Lower lobe of right lung (tissue), 2 donors: ENCODE measurements at regions not wholly inside any gene's neighbourhood (a gene's known extent, or its start where the extent isn't known, plus 50 kb on each side); places are given as distances from the start of the nearest gene placed in this dataset.
"Not testable (repeated sequence)": the region's sequence is repeated elsewhere in the genome, so short reads cannot be mapped to it uniquely, and the experiment has no call there.

Experiments
- ATAC-seq, 2 donors: fragments of 200-7000 bp; cut with Tn5 transposase; one replicate each; pipeline ENCODE4 v1.9.1; 2020 to 2022; ENCODE audit warnings: mild to moderate bottlenecking in 2 of 2, moderate library complexity in 2 of 2
- DNase-seq: peaks from one replicate; pipeline ENCODE4 v3.0.0-alpha.2; 2020
- H3K27ac ChIP-seq: fragments of 200-600 bp; one replicate; pipeline ENCODE4 v1.8.0; 2022
- H3K27me3 ChIP-seq: fragments of 200-600 bp; one replicate; pipeline ENCODE4 v1.8.0; 2022; ENCODE audit warnings: low read depth
- H3K36me3 ChIP-seq: fragments of 200-600 bp; one replicate; pipeline ENCODE4 v1.8.0; 2022; ENCODE audit warnings: mild to moderate bottlenecking
- H3K4me1 ChIP-seq: fragments of 200-600 bp; one replicate; pipeline ENCODE4 v1.8.0; 2022
- H3K4me3 ChIP-seq: fragments of 200-600 bp; one replicate; pipeline ENCODE4 v1.8.0; 2022; ENCODE audit warnings: mild to moderate bottlenecking
- H3K9me3 ChIP-seq: fragments of 200-600 bp; one replicate; pipeline ENCODE4 v1.8.0; 2022
- intact Hi-C: fragments of 100-400 bp; cut with DNase I; formaldehyde crosslinking; loops from one replicate; pipeline ENCODE4 v1.11.0; 2022
- TF ChIP-seq, protein P1 (sequence below): fragments of 200-600 bp; IDR thresholded peaks from one replicate; pipeline ENCODE4 v1.8.0; 2022; ENCODE audit warnings: antibody characterized with exemption, mild to moderate bottlenecking
- donor health status: DM: no; HTN: yes; CAD: no; lungs with severe emphysema.

GRCh38 chr2:109669731-109670130, 55.6 kb downstream of the SOWAHC start:
- Histone ChIP-seq H3K9me3 (no peaks in the 10 kb centered on the region), H3K27ac (no peak overlapping the region), H3K27me3 (no peaks in the 10 kb centered on the region), H3K36me3 (no peaks in the 10 kb centered on the region), H3K4me1 (no peaks in the 10 kb centered on the region), H3K4me3 (no peak overlapping the region)
- ATAC-seq (peak in 1 of 2 donors; percentile 11), DNase-seq (no peak)
- intact Hi-C loops, result no loop called here
- TF ChIP-seq, protein P1, sequence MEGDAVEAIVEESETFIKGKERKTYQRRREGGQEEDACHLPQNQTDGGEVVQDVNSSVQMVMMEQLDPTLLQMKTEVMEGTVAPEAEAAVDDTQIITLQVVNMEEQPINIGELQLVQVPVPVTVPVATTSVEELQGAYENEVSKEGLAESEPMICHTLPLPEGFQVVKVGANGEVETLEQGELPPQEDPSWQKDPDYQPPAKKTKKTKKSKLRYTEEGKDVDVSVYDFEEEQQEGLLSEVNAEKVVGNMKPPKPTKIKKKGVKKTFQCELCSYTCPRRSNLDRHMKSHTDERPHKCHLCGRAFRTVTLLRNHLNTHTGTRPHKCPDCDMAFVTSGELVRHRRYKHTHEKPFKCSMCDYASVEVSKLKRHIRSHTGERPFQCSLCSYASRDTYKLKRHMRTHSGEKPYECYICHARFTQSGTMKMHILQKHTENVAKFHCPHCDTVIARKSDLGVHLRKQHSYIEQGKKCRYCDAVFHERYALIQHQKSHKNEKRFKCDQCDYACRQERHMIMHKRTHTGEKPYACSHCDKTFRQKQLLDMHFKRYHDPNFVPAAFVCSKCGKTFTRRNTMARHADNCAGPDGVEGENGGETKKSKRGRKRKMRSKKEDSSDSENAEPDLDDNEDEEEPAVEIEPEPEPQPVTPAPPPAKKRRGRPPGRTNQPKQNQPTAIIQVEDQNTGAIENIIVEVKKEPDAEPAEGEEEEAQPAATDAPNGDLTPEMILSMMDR, result no peak

GRCh38 chr2:109670556-109671411, 56.6 kb downstream of the SOWAHC start:
- Histone ChIP-seq H3K4me3 (no peak overlapping the region), H3K27ac (no peak overlapping the region), H3K36me3 (no peaks in the 10 kb centered on the region), H3K9me3 (no peaks in the 10 kb centered on the region), H3K4me1 (peaks cover 3% of the 10 kb centered on the region), H3K27me3 (no peaks in the 10 kb centered on the region)
- ATAC-seq (no peak), DNase-seq (no peak)
- TF ChIP-seq, protein P1, result no peak
- intact Hi-C loops, result no loop called here

DNA sequence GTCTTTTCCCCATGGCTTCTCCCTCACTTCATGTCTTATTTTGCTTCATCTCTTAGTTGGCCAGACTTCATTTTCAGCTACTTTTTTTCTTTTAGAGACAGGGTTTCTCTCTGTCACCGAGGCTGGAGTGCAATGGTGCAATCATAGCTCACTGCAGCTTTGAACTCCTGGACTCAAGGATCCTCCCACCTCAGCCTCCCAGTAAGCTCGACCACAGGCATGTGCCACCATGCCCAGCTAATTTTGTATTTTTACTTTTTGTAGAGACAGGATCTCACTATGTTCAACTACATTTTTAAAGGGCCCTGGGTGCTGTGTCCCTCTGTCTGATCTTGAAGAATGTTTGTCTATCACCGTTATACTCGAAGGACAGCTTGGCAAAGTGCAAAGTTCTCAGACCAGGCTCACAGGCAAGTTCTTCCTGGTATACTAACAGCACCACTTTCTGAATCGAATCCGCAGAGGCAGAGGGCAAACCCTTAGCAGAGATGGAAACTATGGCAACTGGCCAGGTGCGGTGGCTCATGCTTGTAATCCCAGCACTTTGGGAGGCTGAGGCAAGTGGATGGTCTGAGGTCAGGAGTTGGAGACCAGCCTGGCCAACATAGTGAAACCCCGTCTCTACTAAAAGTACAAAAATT, 60.9 kb downstream of the SOWAHC start:
- H3K36me3 ChIP-seq, result no peaks in the 10 kb centered on the region
- TF ChIP-seq, protein P1, result no peak
- ATAC-seq (no peak), DNase-seq (no peak)
- no peaks in the 10 kb centered on the region for H3K27me3 ChIP-seq
- no peak overlapping the region for H3K27ac ChIP-seq
- intact Hi-C loops, result no loop called here
- H3K4me3 ChIP-seq, result no peak overlapping the region
- H3K4me1 ChIP-seq, result peaks cover 31% of the 10 kb centered on the region
- H3K9me3 ChIP-seq, result no peaks in the 10 kb centered on the region

GRCh38 chr2:109675666-109676345, 61.6 kb downstream of the SOWAHC start:
- no peak for DNase-seq
- Histone ChIP-seq H3K36me3 (no peaks in the 10 kb centered on the region), H3K9me3 (no peaks in the 10 kb centered on the region), H3K4me3 (no peak overlapping the region), H3K27ac (no peak overlapping the region), H3K4me1 (peaks cover 37% of the 10 kb centered on the region), H3K27me3 (no peaks in the 10 kb centered on the region)
- TF ChIP-seq, protein P1, result no peak
- intact Hi-C loops, result no loop called here
- ATAC-seq, result peak; percentile 32 to 68

DNA sequence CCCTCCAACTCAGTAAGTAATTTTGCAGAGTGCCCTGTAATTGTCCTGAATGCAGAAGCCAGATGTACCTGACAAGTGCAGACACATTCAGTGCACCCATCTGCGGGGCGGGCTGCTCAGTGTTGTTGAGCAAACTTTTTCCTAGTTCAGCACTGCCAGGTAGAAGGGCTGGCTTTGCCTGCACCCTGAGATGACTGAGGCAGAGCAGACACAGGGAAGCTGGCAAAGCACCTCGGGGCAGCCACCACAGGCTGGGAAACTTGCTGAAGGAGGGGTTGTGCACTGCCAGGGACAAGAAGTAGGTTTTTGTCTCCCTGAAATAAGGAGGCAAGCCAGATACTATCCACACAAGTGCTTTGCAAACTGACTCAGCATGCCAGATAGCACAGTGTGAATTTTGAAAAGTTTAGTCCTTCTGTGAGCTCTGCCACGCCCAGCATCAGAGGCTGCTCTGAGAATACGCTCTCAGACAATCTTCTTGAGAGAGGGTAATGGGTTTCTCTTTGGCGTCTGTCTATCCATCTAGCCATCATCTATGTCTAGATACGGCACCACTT, 62.3 kb downstream of the SOWAHC start:
- H3K27ac ChIP-seq, result no peak overlapping the region
- no peaks in the 10 kb centered on the region for H3K36me3 ChIP-seq
- no peak overlapping the region for H3K4me3 ChIP-seq
- H3K4me1 ChIP-seq, result peaks cover 43% of the 10 kb centered on the region
- TF ChIP-seq, protein P1, result no peak
- no peaks in the 10 kb centered on the region for H3K9me3 ChIP-seq
- intact Hi-C loops, result no loop called here
- H3K27me3 ChIP-seq, result no peaks in the 10 kb centered on the region
- DNase-seq, result no peak
- ATAC-seq, result peak; percentile 30 to 35

- H3K9me3 ChIP-seq, intact Hi-C loops, H3K36me3 ChIP-seq, H3K27me3 ChIP-seq, H3K4me3 ChIP-seq, DNase-seq, H3K27ac ChIP-seq: not testable (repeated sequence)
- peaks cover 49% of the 10 kb centered on the region for H3K4me1 ChIP-seq
- ATAC-seq, result peak in 1 of 2 donors; percentile 7
Measured at GRCh38 chr2:109677121-109677731, 63.1 kb downstream of the SOWAHC start.
